GM12878 (cell line): ENCODE measurements at regions not wholly inside any gene's neighbourhood (a gene's known extent, or its start where the extent isn't known, plus 50 kb on each side); places are given as distances from the start of the nearest gene placed in this dataset.

Source experiments
- ATAC-seq: fragments of 200-7000 bp; cut with Tn5 transposase; 3 replicates; pipeline ENCODE4 v1.9.1; 2020; ENCODE audit warnings: mild to moderate bottlenecking, moderate library complexity
- BruUV-seq: library from RNA; stranded (reverse); fragments of 400-500 nt; replicated peaks from 2 replicates; lab custom pipeline; 2021; lab: Mats Ljungman, UMichigan
- CTCF ChIA-PET: fragments of 300-600 bp; sonication (Branson Sonifier 250); formaldehyde crosslinking; extraction: SDS; loops from one replicate; lab custom pipeline; 2021; ENCODE audit warnings: inconsistent platforms; lab: Yijun Ruan, JAX
- POLR2A ChIA-PET: fragments of 350-600 bp; formaldehyde crosslinking; extraction: SDS; loops from one replicate; lab custom pipeline; 2021; ENCODE audit warnings: inconsistent platforms; lab: Charles Lee
- RAD21 ChIA-PET: fragments of 300-600 bp; sonication (Branson Sonifier 250); formaldehyde crosslinking; loops from one replicate; lab custom pipeline; 2023; ENCODE audit warnings: antibody characterized with exemption; ENCODE audit not compliant: unreplicated experiment; lab: Charles Lee
- SMC1A ChIA-PET: fragments of 300-600 bp; sonication (Branson Sonifier 250); formaldehyde crosslinking; loops from one replicate; lab custom pipeline; 2023; ENCODE audit not compliant: unreplicated experiment, uncharacterized antibody; lab: Charles Lee
- DNase-seq: peaks from one replicate; pipeline ENCODE4 v3.0.0-alpha.2; 2011; ENCODE audit warnings: low read depth, low spot score
- FAIRE-seq: peaks from 3 replicates; lab custom pipeline; 2011; peaks lifted over from hg19 to GRCh38; lab: Jason Lieb, UNC
- H2AFZ ChIP-seq: 2 replicates; pipeline ENCODE4 v1.6.0; 2011; ENCODE audit warnings: low read depth, low read length, control low read depth; ENCODE audit not compliant: control insufficient read depth
- H3K27ac ChIP-seq: 2 replicates; pipeline ENCODE4 v1.5.1; 2011; ENCODE audit warnings: control low read depth; ENCODE audit not compliant: control insufficient read depth, insufficient read depth
- H3K27me3 ChIP-seq, 2 experiments: replicated peaks in 1 of 2; 2 replicates each; pipeline versions ENCODE4 v1.6.0 to v1.6.1; 2011; ENCODE audit warnings: low read length in 1 of 2; ENCODE audit not compliant: control insufficient read depth in 2 of 2, insufficient read depth in 2 of 2
- H3K36me3 ChIP-seq, 2 experiments: 2 replicates each; pipeline ENCODE4 v1.5.1; 2011; ENCODE audit warnings: low read length in 1 of 2; ENCODE audit not compliant: control insufficient read depth in 2 of 2, insufficient read depth in 2 of 2
- H3K4me1 ChIP-seq: 2 replicates; pipeline ENCODE4 v1.6.1; 2011; ENCODE audit warnings: mild to moderate bottlenecking, low read length, moderate library complexity, mixed read lengths; ENCODE audit not compliant: control insufficient read depth, insufficient read depth
- H3K4me2 ChIP-seq: 2 replicates; pipeline ENCODE4 v1.6.0; 2011; ENCODE audit warnings: control low read depth; ENCODE audit not compliant: control insufficient read depth, insufficient read depth
- H3K4me3 ChIP-seq: fragments of 200-600 bp; sonication (generic); 2 replicates; pipeline ENCODE4 v1.5.1; 2016
- H3K79me2 ChIP-seq: 2 replicates; pipeline ENCODE4 v1.6.0; 2011; ENCODE audit warnings: low read length; ENCODE audit not compliant: control insufficient read depth, insufficient read depth
- H3K9ac ChIP-seq: 2 replicates; pipeline ENCODE4 v1.8.0; 2011; ENCODE audit warnings: low read length, control low read depth, mixed read lengths; ENCODE audit not compliant: control insufficient read depth, insufficient read depth
- H3K9me3 ChIP-seq: replicated peaks from 3 replicates; pipeline ENCODE4 v1.5.1; 2011; ENCODE audit warnings: mild to moderate bottlenecking, low read length; ENCODE audit not compliant: control insufficient read depth, insufficient read depth
- H4K20me1 ChIP-seq: 2 replicates; pipeline ENCODE4 v1.6.0; 2011; ENCODE audit not compliant: control insufficient read depth, insufficient read depth
- CTCF ChIP-seq, 3 experiments: IDR thresholded peaks in 2 of 3; conservative IDR thresholded peaks in 1 of 3; 2 replicates each; pipeline ENCODE4 v1.5.1; 2011; ENCODE audit warnings: low read depth in 3 of 3, low read length in 3 of 3, mild to moderate bottlenecking in 3 of 3, control low read depth in 2 of 3, moderate library complexity in 2 of 3, inconsistent platforms in 1 of 3, mixed read lengths in 1 of 3; ENCODE audit not compliant: control insufficient read depth in 2 of 3, insufficient read depth in 1 of 3; ENCODE audit errors: extremely low read depth in 1 of 3
- RAD21 ChIP-seq: IDR thresholded peaks from 2 replicates; pipeline ENCODE4 v1.6.1; 2011; ENCODE audit warnings: mild to moderate bottlenecking, low read depth, low read length, moderate library complexity; ENCODE audit not compliant: insufficient read depth
- TCF7 ChIP-seq: IDR thresholded peaks from 2 replicates; pipeline ENCODE4 v1.6.1; 2014; ENCODE audit warnings: antibody characterized with exemption, borderline replicate concordance
- WGBS: methylation state at CpG from one replicate; pipeline ENCODE4 v1.1.6; 2016; ENCODE audit warnings: low lambda C conversion rate; ENCODE audit not compliant: insufficient replicate concordance, insufficient coverage; ENCODE audit errors: missing lambda C conversion rate; 5-methylcytosine and 5-hydroxymethylcytosine counted together
- in situ Hi-C: fragments of 300-500 bp; cut with MboI; formaldehyde crosslinking; loops from 9 replicates; pipeline ENCODE4 v1.14.3; 2018; ENCODE audit warnings: mixed read lengths
- intact Hi-C: fragments of 100-400 bp; cut with micrococcal nuclease; formaldehyde crosslinking; loops from one replicate; pipeline ENCODE4 v1.14.2; 2022; ENCODE audit not compliant: unreplicated experiment

- Histone ChIP-seq H3K4me1 (no peaks in the 10 kb centered on the region), H4K20me1 (no peaks in the 10 kb centered on the region), H3K79me2 (no peaks in the 10 kb centered on the region), H3K4me2 (no peak overlapping the region), H3K36me3 (no peaks in the 10 kb centered on the region), H3K27me3 (no peaks in the 10 kb centered on the region; a peak in 1 of 4 replicates), H3K9ac (no peak overlapping the region), H2AFZ (no peak overlapping the region)
- 23% methylated on average over 11 of the region's 11 CpGs for WGBS
- FAIRE-seq (no peak), DNase-seq (no peak)
- SMC1A ChIA-PET: interaction anchor here (1.2 to 1.8 kb wide), 4 partner anchors 26 to 244 kb away, joined by 3 to 4 read pairs (median 3); no protein-coding TSS in a partner anchor
- in situ Hi-C loops (no loop called here), intact Hi-C loops (loop anchor here (1.0 to 10.0 kb wide), 2 partner anchors 55 to 94 kb away; no protein-coding TSS in a partner anchor)
- BruUV-seq: no TSS peak
- POLR2A ChIA-PET: no interaction called here
- CTCF ChIA-PET: interaction anchor here (0.6 to 5.4 kb wide), 13 partner anchors 10 to 98 kb away, joined by 3 to 41 read pairs (median 3); no protein-coding TSS in a partner anchor
- RAD21 ChIA-PET: no interaction called here
- TF ChIP-seq TCF7 (no peak), CTCF (IDR thresholded peaks at IDR 0.05 in 2 of 3, conservative IDR thresholded peaks at IDR 0.05 in 1 of 3; ENCODE audit: control insufficient read depth in 2 of 3, extremely low read depth in 1 of 3, insufficient read depth in 1 of 3, low read depth in 3 of 3, low read length in 3 of 3) (peak; percentile 17 to 34 (median 31); a peak in 2 of 6 replicates), RAD21 (peak; percentile 9; the same call in 1 of the 2 replicates)
- TF ChIP-seq, all 136 proteins: peak for 2
- no peaks in the 10 kb centered on the region for H3K9me3 ChIP-seq
- H3K27ac ChIP-seq: no peak overlapping the region
- H3K4me3 ChIP-seq: no peak overlapping the region
- peak; percentile 66 for ATAC-seq
Observed at GRCh38 chr9:16039218-16039987, 486.6 kb downstream of the CCDC171 start.
